Stimulated activated naive CD8-positive, alpha-beta T cell treated with anti-CD3 and anti-CD28 coated beads, Interleukin-15, amount 100 ng/mL, for 72 hours (primary cell): ENCODE measurements at regions not wholly inside any gene's neighbourhood (a gene's known extent, or its start where the extent isn't known, plus 50 kb on each side); places are given as distances from the start of the nearest gene placed in this dataset.
A peak's percentile ranks its signal among the peaks of the same experiment; 100 is the strongest.
"Not testable (repeated sequence)": the region's sequence is repeated elsewhere in the genome, so short reads cannot be mapped to it uniquely, and the experiment has no call there.

Source experiments
- ATAC-seq: fragments of 150-1000 bp; cut with Tn5 transposase; 2 replicates; pipeline ENCODE4 v1.10.0; 2021; ENCODE audit warnings: mild to moderate bottlenecking, moderate library complexity
- DNase-seq, 2 donors: peaks; one replicate each; pipeline ENCODE4 v3.0.0; 2021 to 2022
- H3K27ac Mint-ChIP-seq, 2 donors: one replicate each; pipeline ENCODE4 v1.8.0; 2022; ENCODE audit warnings: mild to moderate bottlenecking in 2 of 2, mixed read lengths in 2 of 2, moderate library complexity in 2 of 2
- H3K27me3 Mint-ChIP-seq: one replicate; pipeline ENCODE4 v1.8.0; 2022; ENCODE audit warnings: mixed read lengths
- H3K4me1 Mint-ChIP-seq: one replicate; pipeline ENCODE4 v1.8.0; 2022; ENCODE audit warnings: mild to moderate bottlenecking, mixed read lengths
- H3K4me3 Mint-ChIP-seq, 2 donors: one replicate each; pipeline ENCODE4 v1.8.0; 2022; ENCODE audit warnings: mild to moderate bottlenecking in 2 of 2, mixed read lengths in 2 of 2, moderate library complexity in 1 of 2
- H3K9me3 Mint-ChIP-seq, 2 donors: one replicate each; pipeline ENCODE4 v1.8.0; 2022; ENCODE audit warnings: mixed read lengths in 2 of 2

- Mint-ChIP-seq H3K27me3 (no peaks in the 10 kb centered on the region), H3K9me3 (peaks cover 16 to 27% of the 10 kb centered on the region in 2 donors), H3K27ac (no peak overlapping the region), H3K4me1 (no peaks in the 10 kb centered on the region), H3K4me3 (no peak overlapping the region)
- DNase-seq (no peak), ATAC-seq (no peak)
Observed at GRCh38 chr7:54360075-54360840, 181.9 kb upstream of the VSTM2A start.

DNA sequence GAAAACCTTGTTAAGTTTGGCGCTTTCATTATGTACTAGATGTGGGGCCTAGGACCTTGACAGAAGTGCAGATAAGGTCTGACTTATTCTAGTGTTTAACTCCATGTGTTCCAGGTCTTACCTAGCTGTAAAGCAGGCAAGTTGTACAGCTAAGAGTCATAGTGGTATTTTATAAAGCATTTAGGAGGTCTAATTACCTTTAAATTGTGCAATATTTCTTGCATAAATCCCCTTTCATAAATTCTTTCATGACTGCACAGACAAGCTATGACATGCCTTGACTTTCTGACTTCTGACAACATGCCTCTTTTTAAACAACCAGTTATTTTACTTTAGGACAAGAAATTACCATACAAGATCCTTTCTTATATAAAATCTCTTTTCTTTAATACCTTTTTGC, 151.6 kb upstream of the VSTM2A start:
- Mint-ChIP-seq H3K4me3 (no peak overlapping the region), H3K27me3 (no peaks in the 10 kb centered on the region), H3K27ac (no peak overlapping the region), H3K4me1 (no peaks in the 10 kb centered on the region), H3K9me3 (peaks cover 0 to 10% of the 10 kb centered on the region in 2 donors)
- DNase-seq, result no peak
- ATAC-seq, result no peak

DNA sequence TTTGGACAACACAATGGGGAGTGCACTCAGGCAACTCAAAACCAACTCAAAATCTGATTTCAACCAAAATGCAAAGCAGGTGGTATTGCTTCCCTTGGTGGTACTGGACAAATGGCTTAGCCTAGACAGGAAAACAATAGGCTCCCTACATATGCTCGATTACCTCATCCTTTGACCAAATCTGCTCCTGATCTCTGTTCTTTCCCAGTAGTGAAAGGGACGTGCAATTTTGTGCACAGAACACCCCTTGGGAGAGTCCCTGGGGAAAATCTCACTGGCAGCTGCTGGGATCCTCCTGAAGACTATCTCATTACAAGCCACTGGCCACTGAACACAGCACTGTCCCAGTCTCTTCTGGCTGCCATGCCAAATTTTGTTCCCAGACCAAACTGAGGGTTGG, 149.2 kb upstream of the VSTM2A start:
- Mint-ChIP-seq H3K27ac (no peak overlapping the region), H3K4me3 (no peak overlapping the region), H3K4me1 (no peaks in the 10 kb centered on the region), H3K27me3 (no peaks in the 10 kb centered on the region), H3K9me3 (peaks cover 0 to 4% of the 10 kb centered on the region in 2 donors)
- DNase-seq (no peak), ATAC-seq (no peak)

- Mint-ChIP-seq H3K9me3 (peaks cover 0 to 8% of the 10 kb centered on the region in 2 donors), H3K4me3 (no peak overlapping the region), H3K4me1 (no peaks in the 10 kb centered on the region), H3K27ac (no peak overlapping the region), H3K27me3 (no peaks in the 10 kb centered on the region)
- no peak for DNase-seq
- ATAC-seq, result peak; percentile 62
Observed at GRCh38 chr7:54394834-54395233, 147.3 kb upstream of the VSTM2A start.

- Mint-ChIP-seq H3K4me1 (no peaks in the 10 kb centered on the region), H3K9me3 (peaks cover 7 to 8% of the 10 kb centered on the region in 2 donors), H3K27ac (no peak overlapping the region), H3K4me3 (no peak overlapping the region), H3K27me3 (no peaks in the 10 kb centered on the region)
- DNase-seq (peak in 1 of 2 donors; percentile 13), ATAC-seq (peak; percentile 83)
Observed at GRCh38 chr7:54397836-54398612, 144.2 kb upstream of the VSTM2A start.

DNA sequence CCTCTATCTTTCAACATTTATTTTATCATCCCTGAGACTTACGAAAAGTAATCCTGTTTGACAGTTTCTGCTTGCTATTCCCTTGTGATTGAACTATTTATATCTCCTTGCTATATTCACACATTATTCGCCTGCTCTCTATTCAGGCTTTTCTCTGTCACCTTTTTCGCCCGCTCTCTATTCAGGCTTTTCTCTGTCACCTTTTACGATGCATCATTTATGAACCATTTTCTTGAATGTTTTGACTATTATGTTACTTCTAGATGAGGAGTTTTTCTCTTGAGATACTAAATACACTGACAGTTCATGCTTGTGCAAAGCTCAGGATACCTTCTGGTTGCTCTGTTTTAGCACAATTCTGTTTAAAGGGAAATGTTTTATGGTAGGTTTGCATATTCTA, 143.3 kb upstream of the VSTM2A start:
- ATAC-seq (no peak), DNase-seq (no peak)
- Mint-ChIP-seq H3K4me3 (no peak overlapping the region), H3K4me1 (no peaks in the 10 kb centered on the region), H3K27ac (no peak overlapping the region), H3K27me3 (no peaks in the 10 kb centered on the region), H3K9me3 (peaks cover 7 to 8% of the 10 kb centered on the region in 2 donors)

- Mint-ChIP-seq H3K27ac (no peak overlapping the region), H3K4me1 (no peaks in the 10 kb centered on the region), H3K9me3 (peaks cover 27 to 29% of the 10 kb centered on the region in 2 donors), H3K27me3 (no peaks in the 10 kb centered on the region), H3K4me3 (no peak overlapping the region)
- DNase-seq (no peak), ATAC-seq (no peak)
Observed at GRCh38 chr7:54409917-54410316, 132.3 kb upstream of the VSTM2A start.

DNA sequence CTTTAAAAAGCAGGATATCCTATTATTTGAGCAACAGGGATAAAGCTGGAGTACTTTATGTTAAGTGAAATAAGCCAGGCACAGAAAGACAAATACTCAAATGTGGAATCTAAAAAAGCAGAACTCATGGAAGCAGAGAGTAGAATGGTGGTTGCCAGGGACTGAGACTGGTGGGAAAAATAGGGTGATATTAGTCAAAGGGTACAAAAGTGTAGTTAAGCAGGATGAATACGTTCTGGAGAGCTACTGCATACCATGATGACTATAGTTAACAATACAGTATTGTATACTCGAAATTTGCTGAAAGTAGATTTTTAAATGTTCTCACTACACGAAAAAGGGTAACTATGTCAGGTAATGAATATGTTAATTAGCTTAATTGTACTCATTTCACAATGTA, 125.5 kb upstream of the VSTM2A start:
- H3K4me3 Mint-ChIP-seq, result no peak overlapping the region
- no peak overlapping the region for H3K27ac Mint-ChIP-seq
- DNase-seq, result no peak
- no peak for ATAC-seq
- peaks cover 13 to 30% of the 10 kb centered on the region in 2 donors for H3K9me3 Mint-ChIP-seq
- H3K27me3 Mint-ChIP-seq, result no peaks in the 10 kb centered on the region
- H3K4me1 Mint-ChIP-seq, result no peaks in the 10 kb centered on the region

GRCh38 chr7:54419209-54419608, 123.0 kb upstream of the VSTM2A start:
- ATAC-seq (no peak), DNase-seq (no peak)
- H3K4me1 Mint-ChIP-seq, result no peaks in the 10 kb centered on the region
- H3K9me3 Mint-ChIP-seq, result peaks cover 5 to 24% of the 10 kb centered on the region in 2 donors
- no peak overlapping the region for H3K27ac Mint-ChIP-seq
- no peak overlapping the region for H3K4me3 Mint-ChIP-seq
- H3K27me3 Mint-ChIP-seq, result no peaks in the 10 kb centered on the region

- Mint-ChIP-seq H3K4me1 (no peaks in the 10 kb centered on the region), H3K9me3 (peaks cover 9 to 36% of the 10 kb centered on the region in 2 donors), H3K27ac (no peak overlapping the region), H3K27me3 (no peaks in the 10 kb centered on the region), H3K4me3 (no peak overlapping the region)
- DNase-seq (no peak), ATAC-seq (no peak)
Observed at GRCh38 chr7:54426406-54426805, 115.8 kb upstream of the VSTM2A start.

GRCh38 chr7:54429111-54429510, 113.1 kb upstream of the VSTM2A start:
- no peak overlapping the region for H3K4me3 Mint-ChIP-seq
- DNase-seq, result no peak
- H3K9me3 Mint-ChIP-seq, result peaks cover 15 to 28% of the 10 kb centered on the region in 2 donors
- no peaks in the 10 kb centered on the region for H3K27me3 Mint-ChIP-seq
- no peak for ATAC-seq
- no peak overlapping the region for H3K27ac Mint-ChIP-seq
- H3K4me1 Mint-ChIP-seq, result no peaks in the 10 kb centered on the region

GRCh38 chr7:54439391-54439790, 102.8 kb upstream of the VSTM2A start:
- Mint-ChIP-seq H3K27ac (no peak overlapping the region), H3K27me3 (no peaks in the 10 kb centered on the region), H3K9me3 (peaks cover 10 to 40% of the 10 kb centered on the region in 2 donors), H3K4me3 (no peak overlapping the region), H3K4me1 (no peaks in the 10 kb centered on the region)
- ATAC-seq, result no peak
- no peak for DNase-seq

DNA sequence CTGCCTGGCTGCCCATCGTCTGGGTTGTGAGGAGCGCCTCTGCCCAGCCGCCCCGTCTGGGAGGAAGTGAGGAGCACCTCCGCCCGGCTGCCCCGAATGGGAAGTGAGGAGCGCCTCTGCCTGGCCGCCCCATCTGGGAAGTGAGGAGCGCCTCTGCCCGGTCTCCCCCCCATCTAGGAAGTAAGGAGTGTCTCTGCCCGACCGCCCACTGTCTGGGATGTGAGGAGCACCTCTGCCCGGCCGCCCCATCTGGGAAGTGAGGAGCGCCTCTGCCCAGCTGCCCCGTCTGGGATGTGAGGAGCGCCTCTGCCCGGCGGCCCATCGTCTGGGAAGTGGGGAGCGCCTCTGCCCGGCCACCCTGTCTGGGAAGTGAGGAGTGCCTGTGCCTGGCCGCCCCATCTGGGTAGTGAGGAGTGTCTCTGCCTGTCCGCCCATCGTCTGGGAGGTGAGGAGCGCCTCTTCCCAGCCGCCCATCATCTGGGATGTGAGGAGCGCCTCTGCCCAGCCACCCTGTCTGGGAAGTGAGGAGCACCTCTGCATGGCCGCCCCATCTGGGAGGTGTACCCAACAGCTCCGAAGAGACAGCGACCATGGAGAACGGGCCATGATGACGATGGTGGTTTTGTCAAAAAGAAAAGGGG, 98.0 kb upstream of the VSTM2A start:
- ATAC-seq, H3K27me3 Mint-ChIP-seq, DNase-seq, H3K4me3 Mint-ChIP-seq, H3K4me1 Mint-ChIP-seq, H3K27ac Mint-ChIP-seq: not testable (repeated sequence)
- H3K9me3 Mint-ChIP-seq, result peaks cover 20 to 32% of the 10 kb centered on the region in 2 donors

- peaks cover 19 to 26% of the 10 kb centered on the region in 2 donors for H3K9me3 Mint-ChIP-seq
- not testable (repeated sequence) for H3K27ac Mint-ChIP-seq, H3K27me3 Mint-ChIP-seq
Observed at GRCh38 chr7:54453168-54453567, 89.0 kb upstream of the VSTM2A start.

DNA sequence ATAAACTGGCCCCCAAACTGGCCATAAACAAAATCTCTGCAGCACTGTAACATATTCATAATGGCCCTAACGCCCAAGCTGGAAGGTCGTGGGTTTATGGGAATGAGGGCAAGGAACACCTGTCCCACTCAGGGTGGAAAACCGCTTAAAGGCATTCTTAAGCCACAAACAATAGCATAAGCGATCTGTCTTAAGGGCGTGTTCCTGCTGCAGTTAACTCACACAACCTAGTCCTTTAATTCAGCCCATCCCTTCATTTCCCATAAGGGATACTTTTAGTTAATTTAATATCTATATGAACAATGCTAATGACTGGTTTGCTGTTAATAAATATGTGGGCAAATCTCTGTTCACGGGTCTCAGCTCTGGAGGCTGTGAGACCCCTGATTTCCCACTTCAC, 87.5 kb upstream of the VSTM2A start:
- not testable (repeated sequence) for H3K4me1 Mint-ChIP-seq, H3K4me3 Mint-ChIP-seq, DNase-seq, H3K27me3 Mint-ChIP-seq, H3K27ac Mint-ChIP-seq, ATAC-seq
- peaks cover 19 to 28% of the 10 kb centered on the region in 2 donors for H3K9me3 Mint-ChIP-seq

More at GRCh38 chr7:54453168-54453567, 89.0 kb upstream of the VSTM2A start:
- not testable (repeated sequence) for H3K4me3 Mint-ChIP-seq, DNase-seq, H3K4me1 Mint-ChIP-seq, ATAC-seq

- DNase-seq (no peak), ATAC-seq (no peak)
- Mint-ChIP-seq H3K27ac (peak overlapping the region in 1 of 2 donors; percentile 22), H3K9me3 (peaks cover 18 to 48% of the 10 kb centered on the region in 2 donors), H3K27me3 (no peaks in the 10 kb centered on the region), H3K4me1 (no peaks in the 10 kb centered on the region), H3K4me3 (no peak overlapping the region)
Observed at GRCh38 chr7:54465095-54465494, 77.1 kb upstream of the VSTM2A start.
